ENCODE measurements at regions not wholly inside any gene's neighbourhood (a gene's known extent, or its start where the extent isn't known, plus 50 kb on each side); places are given as distances from the start of the nearest gene placed in this dataset.

DNA sequence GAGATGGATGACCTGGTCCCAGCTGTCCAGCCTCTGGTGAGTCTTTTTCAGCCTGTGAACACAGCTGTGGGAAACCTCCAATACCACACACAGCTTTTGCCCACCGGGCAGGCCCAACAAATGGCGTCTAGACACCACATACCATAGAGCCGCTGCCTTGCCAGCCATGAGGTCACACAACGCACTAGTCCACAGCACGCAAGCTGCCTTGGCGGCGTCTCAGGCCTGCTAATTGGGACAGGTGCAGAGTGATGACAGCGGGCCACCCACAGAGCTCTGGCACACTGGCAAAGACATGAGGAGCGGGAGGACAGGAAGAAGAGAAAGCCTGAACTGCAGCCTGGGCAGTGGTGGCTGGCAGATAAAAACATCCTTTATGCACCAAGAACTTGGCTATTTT, 125.5 kb downstream of the ADAMTS1 start:
- Histone ChIP-seq H3K27me3 (ENCODE audit: control insufficient read depth, insufficient read depth, low read length) (no peaks in the 10 kb centered on the region), H3K4me3 (ENCODE audit: low read length) (no peak overlapping the region), H3K9ac (ENCODE audit: low read length) (no peak overlapping the region), H3K27ac (ENCODE audit: low read depth, low read length) (no peak overlapping the region), H3K36me3 (ENCODE audit: control insufficient read depth, insufficient read depth, low read length) (no peaks in the 10 kb centered on the region), H3K4me1 (ENCODE audit: control insufficient read depth, insufficient read depth, low read length) (no peaks in the 10 kb centered on the region)

DNA sequence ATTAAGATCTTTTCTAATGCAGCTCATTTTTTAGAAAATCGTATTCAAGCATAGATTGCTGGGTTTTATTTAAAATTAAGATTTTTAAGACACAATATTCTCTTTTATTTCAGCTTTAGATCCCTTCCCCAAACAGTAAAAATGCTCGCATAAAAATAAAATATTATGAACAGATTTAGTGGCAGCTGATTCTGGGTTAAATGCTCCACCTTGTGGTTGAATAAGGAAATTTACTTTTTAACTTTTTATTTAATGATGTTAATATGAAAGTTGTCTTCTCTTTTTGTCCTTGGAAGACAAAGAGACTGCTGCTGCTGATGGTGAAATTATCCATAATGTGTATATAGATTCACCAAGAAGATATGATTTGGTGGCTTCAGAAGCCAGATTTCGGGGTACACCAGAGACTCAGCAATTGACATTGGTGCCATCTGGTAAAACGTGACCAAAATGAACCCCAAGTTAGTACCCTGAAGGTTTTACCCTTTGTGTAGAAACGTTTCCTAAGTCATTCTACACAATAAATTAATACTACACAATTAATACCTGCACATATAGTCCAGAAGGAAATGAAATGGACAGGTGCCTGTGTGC, 128.0 kb downstream of the ADAMTS1 start:
- H3K9ac ChIP-seq (ENCODE audit: low read length): no peak overlapping the region
- no peak overlapping the region for H3K27ac ChIP-seq (ENCODE audit: low read depth, low read length)
- H3K4me1 ChIP-seq (ENCODE audit: control insufficient read depth, insufficient read depth, low read length): no peaks in the 10 kb centered on the region
- H3K27me3 ChIP-seq (ENCODE audit: control insufficient read depth, insufficient read depth, low read length): no peaks in the 10 kb centered on the region
- no peak overlapping the region for H3K4me3 ChIP-seq (ENCODE audit: low read length)
- H3K36me3 ChIP-seq (ENCODE audit: control insufficient read depth, insufficient read depth, low read length): no peaks in the 10 kb centered on the region

DNA sequence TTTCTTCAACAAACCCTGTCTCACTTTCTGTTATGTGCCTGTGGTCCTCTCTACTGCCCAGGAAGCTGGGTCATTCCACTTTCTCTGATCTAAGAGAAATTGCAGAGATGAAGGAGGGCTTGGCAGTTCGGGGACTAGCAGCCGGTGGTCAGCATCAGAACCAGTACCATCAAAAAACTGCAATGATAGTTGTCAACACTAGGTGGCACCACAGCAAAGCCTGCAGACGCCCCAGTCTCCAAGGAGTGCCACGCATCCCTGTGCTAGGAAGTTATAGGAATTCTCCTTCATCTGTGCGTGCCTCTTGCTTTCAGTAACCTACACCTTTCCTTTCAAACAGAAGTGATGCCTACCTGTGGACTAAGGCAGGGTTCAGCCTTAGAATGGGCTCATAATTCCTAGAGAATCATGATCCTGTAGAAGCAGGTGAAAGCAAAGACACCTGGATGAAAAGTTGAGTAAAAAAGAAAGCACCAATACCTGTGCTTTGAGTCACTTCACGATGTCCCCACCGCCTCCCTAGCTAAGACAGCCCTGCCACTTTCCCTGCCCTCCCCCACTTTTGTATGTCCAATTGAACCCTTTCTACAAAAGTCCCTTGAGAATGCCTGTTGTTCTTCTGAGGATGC, 129.2 kb downstream of the ADAMTS1 start:
- H3K4me3 ChIP-seq (ENCODE audit: low read length): no peak overlapping the region
- H3K27ac ChIP-seq (ENCODE audit: low read depth, low read length): no peak overlapping the region
- H3K27me3 ChIP-seq (ENCODE audit: control insufficient read depth, insufficient read depth, low read length): no peaks in the 10 kb centered on the region
- H3K9ac ChIP-seq (ENCODE audit: low read length): no peak overlapping the region
- no peaks in the 10 kb centered on the region for H3K4me1 ChIP-seq (ENCODE audit: control insufficient read depth, insufficient read depth, low read length)
- no peaks in the 10 kb centered on the region for H3K36me3 ChIP-seq (ENCODE audit: control insufficient read depth, insufficient read depth, low read length)

DNA sequence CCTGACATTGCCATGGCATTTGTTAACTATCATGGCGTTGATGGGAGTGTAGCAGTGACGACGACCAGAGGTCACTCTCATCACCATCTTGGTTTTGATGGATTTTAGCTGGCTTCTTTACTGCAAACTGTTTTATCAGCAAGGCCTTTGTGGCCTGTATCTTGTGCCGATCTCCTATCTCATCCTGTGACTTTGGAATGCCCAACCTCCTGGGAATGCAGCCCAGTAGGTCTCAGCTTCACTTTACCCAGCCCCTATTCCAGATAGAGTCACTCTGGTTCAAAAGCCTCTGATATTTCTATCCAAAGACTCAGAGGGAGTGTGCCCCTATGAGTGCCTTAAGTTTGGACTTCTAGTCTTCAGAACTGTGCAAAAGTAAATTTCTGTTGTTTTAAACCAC, 130.1 kb downstream of the ADAMTS1 start:
- no peak overlapping the region for H3K27ac ChIP-seq (ENCODE audit: low read depth, low read length)
- no peaks in the 10 kb centered on the region for H3K4me1 ChIP-seq (ENCODE audit: control insufficient read depth, insufficient read depth, low read length)

DNA sequence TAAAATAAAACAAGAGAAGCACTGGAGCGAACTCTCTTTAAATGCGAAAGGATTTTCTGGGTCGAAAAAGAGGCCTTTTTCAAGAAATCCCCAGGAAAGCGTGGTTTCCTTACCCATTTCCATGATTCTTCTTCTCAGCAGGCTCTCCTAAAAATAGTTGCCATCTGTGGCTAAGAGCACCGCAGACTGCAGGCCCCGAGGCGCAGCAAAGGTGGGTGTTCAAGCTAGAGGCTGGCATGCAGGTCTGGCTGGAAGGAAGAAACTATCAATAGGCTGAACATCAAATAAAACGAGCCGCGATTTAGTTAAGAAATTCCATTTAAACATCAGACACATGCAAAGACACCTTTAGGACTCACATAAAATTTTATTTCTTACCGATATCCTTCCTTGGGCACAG, 135.1 kb downstream of the ADAMTS1 start:
- H3K36me3 ChIP-seq (ENCODE audit: control insufficient read depth, insufficient read depth, low read length): no peaks in the 10 kb centered on the region

More for the DNA sequence above, 130.1 kb downstream of the ADAMTS1 start:
- H3K9ac ChIP-seq (ENCODE audit: low read length): no peak overlapping the region
- H3K36me3 ChIP-seq (ENCODE audit: control insufficient read depth, insufficient read depth, low read length): no peaks in the 10 kb centered on the region
- H3K4me3 ChIP-seq (ENCODE audit: low read length): no peak overlapping the region
- no peaks in the 10 kb centered on the region for H3K27me3 ChIP-seq (ENCODE audit: control insufficient read depth, insufficient read depth, low read length)

DNA sequence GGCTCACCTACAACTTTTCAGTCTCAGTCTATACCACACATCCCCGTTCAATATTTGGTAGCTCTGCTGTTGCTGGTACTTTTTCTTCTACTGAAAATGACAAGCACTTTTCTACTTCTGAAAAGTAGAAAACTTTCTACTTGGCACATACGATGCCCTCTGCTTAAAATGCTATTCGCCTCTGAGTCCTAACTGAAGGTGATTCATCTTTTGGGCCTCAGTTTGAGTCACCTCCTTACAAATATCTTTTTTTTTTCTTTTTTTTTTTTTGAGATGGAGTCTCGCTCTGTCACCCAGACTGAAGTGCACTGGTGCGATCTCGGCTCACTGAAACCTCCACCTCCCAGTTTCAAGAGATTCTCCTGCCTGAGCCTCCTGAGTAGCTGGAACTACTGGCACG, 136.0 kb upstream of the CYYR1 start:
- Histone ChIP-seq H3K4me1 (ENCODE audit: control insufficient read depth, insufficient read depth, low read length) (no peaks in the 10 kb centered on the region), H3K27ac (ENCODE audit: low read depth, low read length) (no peak overlapping the region), H3K4me3 (ENCODE audit: low read length) (no peak overlapping the region)

More for the DNA sequence above, 135.1 kb downstream of the ADAMTS1 start:
- H3K9ac ChIP-seq (ENCODE audit: low read length): no peak overlapping the region
- no peaks in the 10 kb centered on the region for H3K4me1 ChIP-seq (ENCODE audit: control insufficient read depth, insufficient read depth, low read length)
- H3K27me3 ChIP-seq (ENCODE audit: control insufficient read depth, insufficient read depth, low read length): no peaks in the 10 kb centered on the region
- no peak overlapping the region for H3K4me3 ChIP-seq (ENCODE audit: low read length)
- no peak overlapping the region for H3K27ac ChIP-seq (ENCODE audit: low read depth, low read length)

DNA sequence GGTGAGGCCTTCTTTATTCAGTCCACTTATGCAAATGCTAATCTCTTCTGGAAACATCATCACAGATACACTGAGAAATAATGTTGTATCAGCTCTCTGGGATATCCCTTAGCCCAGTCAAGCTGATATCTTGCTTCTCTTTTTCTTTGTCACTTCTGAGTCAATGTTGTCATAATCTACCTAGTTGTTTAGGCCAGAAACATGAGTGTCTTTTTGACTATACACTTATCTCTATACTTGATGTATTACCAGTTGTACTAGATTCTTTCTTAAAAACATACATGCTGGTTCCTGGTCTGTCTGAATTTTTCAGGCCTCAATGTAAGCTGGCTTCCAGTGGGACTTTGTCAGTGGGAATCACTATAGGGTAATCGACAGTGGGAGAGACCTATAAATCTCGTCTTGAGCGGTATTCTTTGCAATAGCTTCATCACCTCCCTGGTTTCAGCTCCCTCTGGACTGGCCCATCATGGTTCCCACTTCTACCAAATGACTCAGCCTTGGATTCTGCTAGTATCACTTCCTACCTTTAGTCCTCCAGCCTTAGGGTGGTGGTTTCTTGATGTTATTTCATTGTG, 135.2 kb upstream of the CYYR1 start:
- H3K4me1 ChIP-seq (ENCODE audit: control insufficient read depth, insufficient read depth, low read length): no peaks in the 10 kb centered on the region
- H3K36me3 ChIP-seq (ENCODE audit: control insufficient read depth, insufficient read depth, low read length): no peaks in the 10 kb centered on the region
- no peak overlapping the region for H3K9ac ChIP-seq (ENCODE audit: low read length)
- no peak overlapping the region for H3K4me3 ChIP-seq (ENCODE audit: low read length)
- no peak overlapping the region for H3K27ac ChIP-seq (ENCODE audit: low read depth, low read length)
- no peaks in the 10 kb centered on the region for H3K27me3 ChIP-seq (ENCODE audit: control insufficient read depth, insufficient read depth, low read length)

More for the DNA sequence above, 136.0 kb upstream of the CYYR1 start:
- Histone ChIP-seq H3K9ac (ENCODE audit: low read length) (no peak overlapping the region), H3K36me3 (ENCODE audit: control insufficient read depth, insufficient read depth, low read length) (no peaks in the 10 kb centered on the region), H3K27me3 (ENCODE audit: control insufficient read depth, insufficient read depth, low read length) (no peaks in the 10 kb centered on the region)

DNA sequence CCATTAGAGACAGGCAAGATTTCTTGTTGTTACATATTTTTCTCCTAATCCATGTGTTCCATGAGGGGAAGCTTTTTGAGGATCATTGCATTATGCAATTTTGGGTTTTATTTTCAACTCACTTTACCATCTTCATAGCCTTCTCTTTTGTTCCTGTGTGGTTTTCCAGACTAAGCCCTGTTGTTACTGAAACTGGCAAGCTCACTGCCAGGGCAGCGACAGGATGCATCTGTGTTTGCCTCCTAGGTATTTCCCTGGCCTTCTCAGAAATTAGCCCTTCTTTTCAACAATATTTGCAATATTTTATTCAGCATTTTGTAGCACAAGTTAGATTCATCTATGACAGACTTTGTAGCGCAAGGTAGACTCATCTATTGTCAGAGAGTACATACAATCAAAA, 134.2 kb upstream of the CYYR1 start:
- H3K27ac ChIP-seq (ENCODE audit: low read depth, low read length): no peak overlapping the region
- no peaks in the 10 kb centered on the region for H3K4me1 ChIP-seq (ENCODE audit: control insufficient read depth, insufficient read depth, low read length)

DNA sequence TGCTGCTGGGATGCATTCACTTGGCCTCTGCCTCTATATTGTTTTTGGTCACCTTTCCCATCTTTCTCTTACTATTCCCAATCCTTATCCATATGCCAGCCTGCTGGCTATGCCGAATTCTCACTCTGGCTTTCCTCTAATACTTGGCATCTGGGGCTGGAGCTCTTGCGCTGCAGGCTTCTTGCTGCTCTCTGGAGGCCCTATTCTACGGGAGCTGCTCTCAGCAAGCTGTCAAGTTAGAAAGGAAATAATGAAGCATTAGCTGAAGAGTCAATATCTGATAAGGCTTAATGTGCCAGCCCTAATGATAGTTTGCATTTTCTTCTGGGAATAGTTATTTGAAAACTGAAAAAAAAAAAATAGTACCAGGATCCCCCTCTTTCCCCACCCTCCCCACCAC, 125.3 kb upstream of the CYYR1 start:
- Histone ChIP-seq H3K27me3 (ENCODE audit: control insufficient read depth, insufficient read depth, low read length) (no peaks in the 10 kb centered on the region), H3K36me3 (ENCODE audit: control insufficient read depth, insufficient read depth, low read length) (no peaks in the 10 kb centered on the region), H3K9ac (ENCODE audit: low read length) (no peak overlapping the region), H3K27ac (ENCODE audit: low read depth, low read length) (no peak overlapping the region), H3K4me1 (ENCODE audit: control insufficient read depth, insufficient read depth, low read length) (no peaks in the 10 kb centered on the region), H3K4me3 (ENCODE audit: low read length) (no peak overlapping the region)

More for the DNA sequence above, 134.2 kb upstream of the CYYR1 start:
- no peak overlapping the region for H3K9ac ChIP-seq (ENCODE audit: low read length)
- H3K27me3 ChIP-seq (ENCODE audit: control insufficient read depth, insufficient read depth, low read length): no peaks in the 10 kb centered on the region
- no peaks in the 10 kb centered on the region for H3K36me3 ChIP-seq (ENCODE audit: control insufficient read depth, insufficient read depth, low read length)
- H3K4me3 ChIP-seq (ENCODE audit: low read length): no peak overlapping the region

DNA sequence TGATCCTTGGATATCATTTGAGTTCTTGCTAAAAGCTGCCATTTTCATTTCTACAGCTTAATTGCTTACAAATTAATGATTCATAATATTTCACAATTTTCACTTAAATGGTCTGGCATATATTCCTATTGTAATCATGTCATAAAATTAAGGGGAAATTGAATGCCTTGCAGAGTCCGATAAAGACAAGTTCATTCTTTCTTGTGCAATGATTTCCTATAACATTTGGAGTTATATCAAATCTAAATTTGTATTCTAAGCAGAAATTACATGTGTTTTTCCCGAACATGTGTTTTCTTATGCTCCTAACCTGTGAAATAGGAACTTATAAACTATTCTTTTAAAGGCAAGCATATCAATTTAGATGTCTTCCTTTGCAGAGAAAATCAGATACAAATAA, 118.3 kb upstream of the CYYR1 start:
- Histone ChIP-seq H3K36me3 (ENCODE audit: control insufficient read depth, insufficient read depth, low read length) (no peaks in the 10 kb centered on the region), H3K4me1 (ENCODE audit: control insufficient read depth, insufficient read depth, low read length) (no peaks in the 10 kb centered on the region), H3K27me3 (ENCODE audit: control insufficient read depth, insufficient read depth, low read length) (no peaks in the 10 kb centered on the region), H3K4me3 (ENCODE audit: low read length) (no peak overlapping the region), H3K27ac (ENCODE audit: low read depth, low read length) (no peak overlapping the region), H3K9ac (ENCODE audit: low read length) (no peak overlapping the region)

DNA sequence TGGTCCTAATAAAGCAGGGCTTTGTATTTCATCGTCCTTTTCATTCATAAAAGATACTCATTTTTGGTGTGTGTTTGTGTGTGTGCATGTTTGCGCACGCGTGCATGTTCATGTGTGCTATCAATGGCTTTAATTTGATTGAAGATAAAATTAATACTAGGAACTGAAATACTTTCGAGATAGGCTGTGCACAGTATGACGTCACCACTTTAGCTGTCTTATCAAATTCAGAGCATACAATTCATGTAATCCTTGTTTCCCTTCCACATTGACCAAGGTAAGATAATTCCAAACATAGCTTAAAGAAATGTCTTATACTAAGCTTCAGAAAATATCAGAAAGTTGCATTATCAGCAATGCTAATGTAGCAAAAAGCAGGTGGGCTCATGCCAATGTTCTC, 113.6 kb upstream of the CYYR1 start:
- H3K27ac ChIP-seq (ENCODE audit: low read depth, low read length): no peak overlapping the region
- no peaks in the 10 kb centered on the region for H3K36me3 ChIP-seq (ENCODE audit: control insufficient read depth, insufficient read depth, low read length)
- no peaks in the 10 kb centered on the region for H3K4me1 ChIP-seq (ENCODE audit: control insufficient read depth, insufficient read depth, low read length)
- no peak overlapping the region for H3K4me3 ChIP-seq (ENCODE audit: low read length)
- H3K27me3 ChIP-seq (ENCODE audit: control insufficient read depth, insufficient read depth, low read length): no peaks in the 10 kb centered on the region
- H3K9ac ChIP-seq (ENCODE audit: low read length): no peak overlapping the region

DNA sequence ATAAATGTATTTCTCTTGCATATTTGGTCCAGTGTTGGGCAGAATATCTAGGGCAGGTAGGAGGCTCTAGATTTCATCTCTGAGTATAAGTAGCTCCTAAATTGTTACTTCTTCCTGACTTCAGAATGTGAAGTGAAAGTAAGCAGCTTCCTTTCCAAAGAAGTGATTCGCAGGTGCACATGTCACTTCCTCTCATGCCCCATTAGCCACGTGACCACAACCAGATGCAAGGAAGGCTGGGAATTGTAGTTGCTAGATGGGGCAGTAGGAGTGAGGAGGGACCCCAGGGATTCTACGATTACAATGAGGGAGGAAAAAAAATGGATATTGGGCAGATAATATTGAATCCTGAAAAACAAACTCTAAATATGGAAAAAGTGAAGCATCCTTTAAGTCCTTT, 113.2 kb upstream of the CYYR1 start:
- H3K9ac ChIP-seq (ENCODE audit: low read length): no peak overlapping the region
- H3K36me3 ChIP-seq (ENCODE audit: control insufficient read depth, insufficient read depth, low read length): no peaks in the 10 kb centered on the region
- H3K27me3 ChIP-seq (ENCODE audit: control insufficient read depth, insufficient read depth, low read length): no peaks in the 10 kb centered on the region
- no peak overlapping the region for H3K4me3 ChIP-seq (ENCODE audit: low read length)
- no peaks in the 10 kb centered on the region for H3K4me1 ChIP-seq (ENCODE audit: control insufficient read depth, insufficient read depth, low read length)
- no peak overlapping the region for H3K27ac ChIP-seq (ENCODE audit: low read depth, low read length)

DNA sequence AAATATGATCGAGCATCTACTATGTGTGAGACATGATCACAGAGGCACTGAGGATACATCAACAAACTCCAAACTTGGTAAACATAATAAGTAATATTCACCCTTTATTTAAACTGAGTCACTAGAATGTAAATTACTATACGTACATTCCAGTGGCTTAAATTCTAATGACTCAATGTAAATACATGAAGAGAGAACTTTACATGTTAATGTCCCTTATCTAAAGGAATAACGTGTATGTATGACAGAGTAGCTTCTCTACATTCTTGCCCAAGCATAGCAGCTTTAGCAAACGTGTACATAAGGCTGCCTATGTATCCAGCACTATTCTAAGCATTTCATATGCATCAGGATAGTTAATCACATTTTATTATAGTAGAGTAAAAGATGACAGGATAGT, 111.8 kb upstream of the CYYR1 start:
- Histone ChIP-seq H3K36me3 (ENCODE audit: control insufficient read depth, insufficient read depth, low read length) (no peaks in the 10 kb centered on the region), H3K4me1 (ENCODE audit: control insufficient read depth, insufficient read depth, low read length) (no peaks in the 10 kb centered on the region), H3K4me3 (ENCODE audit: low read length) (no peak overlapping the region), H3K27me3 (ENCODE audit: control insufficient read depth, insufficient read depth, low read length) (no peaks in the 10 kb centered on the region), H3K27ac (ENCODE audit: low read depth, low read length) (no peak overlapping the region), H3K9ac (ENCODE audit: low read length) (no peak overlapping the region)

Data from rectal smooth muscle tissue (tissue), 1 donor.